GM12878 (cell line): ENCODE measurements at regions not wholly inside any gene's neighbourhood (a gene's known extent, or its start where the extent isn't known, plus 50 kb on each side); places are given as distances from the start of the nearest gene placed in this dataset.
"Not testable (repeated sequence)": the region's sequence is repeated elsewhere in the genome, so short reads cannot be mapped to it uniquely, and the experiment has no call there.

ENCODE experiments used
- ATF3 ChIP-seq: IDR thresholded peaks from 2 replicates; pipeline ENCODE4 v1.6.1; 2011; ENCODE audit warnings: low read depth, mild to moderate bottlenecking, low read length, moderate library complexity, borderline replicate concordance; ENCODE audit errors: extremely low read depth
- CREB1 ChIP-seq: IDR thresholded peaks from 2 replicates; pipeline ENCODE4 v1.6.1; 2012; ENCODE audit warnings: low read depth, mild to moderate bottlenecking, inconsistent platforms
- CTCF ChIP-seq, 3 experiments: IDR thresholded peaks in 2 of 3; conservative IDR thresholded peaks in 1 of 3; 2 replicates each; pipeline ENCODE4 v1.5.1; 2011; ENCODE audit warnings: low read depth in 3 of 3, low read length in 3 of 3, mild to moderate bottlenecking in 3 of 3, control low read depth in 2 of 3, moderate library complexity in 2 of 3, inconsistent platforms in 1 of 3, mixed read lengths in 1 of 3; ENCODE audit not compliant: control insufficient read depth in 2 of 3, insufficient read depth in 1 of 3; ENCODE audit errors: extremely low read depth in 1 of 3
- ELK1 ChIP-seq: IDR thresholded peaks from 2 replicates; pipeline ENCODE4 v1.6.1; 2012; ENCODE audit warnings: low read depth, low read length, improper control_type of control experiment
- FOS ChIP-seq: IDR thresholded peaks from 3 replicates; pipeline ENCODE4 v1.6.1; 2011; ENCODE audit warnings: borderline replicate concordance; ENCODE audit not compliant: insufficient read length; ENCODE audit errors: extremely low read depth
- JUND ChIP-seq: IDR thresholded peaks from 2 replicates; pipeline ENCODE4 v1.6.1; 2012; ENCODE audit warnings: low read depth, mild to moderate bottlenecking, low read length, improper control_type of control experiment, moderate library complexity
- KDM1A ChIP-seq: fragments of 200-600 bp; sonication (generic); IDR thresholded peaks from 2 replicates; pipeline ENCODE4 v1.6.1; 2016; ENCODE audit warnings: borderline replicate concordance
- LARP7 ChIP-seq: fragments of 450-650 bp; IDR thresholded peaks from 2 replicates; pipeline ENCODE4 v1.6.1; 2017; ENCODE audit warnings: mild to moderate bottlenecking
- MTA3 ChIP-seq: IDR thresholded peaks from 2 replicates; pipeline ENCODE4 v1.6.1; 2012; ENCODE audit warnings: low read length, inconsistent platforms, borderline replicate concordance
- MYC ChIP-seq: IDR thresholded peaks from 2 replicates; pipeline ENCODE4 v1.6.1; 2011; ENCODE audit warnings: mild to moderate bottlenecking, low read length, moderate library complexity, inconsistent platforms; ENCODE audit not compliant: insufficient read depth, insufficient replicate concordance, insufficient read length, severe bottlenecking
- POLR2A ChIP-seq: IDR thresholded peaks from 2 replicates; pipeline ENCODE4 v1.6.1; 2011; ENCODE audit warnings: low read depth, mild to moderate bottlenecking, low read length
- POLR2AphosphoS5 ChIP-seq: IDR thresholded peaks from 2 replicates; pipeline ENCODE4 v1.6.1; 2011; ENCODE audit warnings: mild to moderate bottlenecking, low read length, inconsistent platforms
- PRDM15 ChIP-seq: fragments of 450-650 bp; formaldehyde crosslinking; IDR thresholded peaks from 2 replicates; pipeline ENCODE4 v1.4.0; 2020; ENCODE audit warnings: mild to moderate bottlenecking, moderate library complexity
- TCF12 ChIP-seq: IDR thresholded peaks from 2 replicates; pipeline ENCODE4 v1.6.1; 2011; ENCODE audit warnings: low read depth, mild to moderate bottlenecking, low read length

GRCh38 chr1:146863799-146864319, 74.3 kb upstream of the NBPF12 start:
- TF ChIP-seq ATF3; MTA3; POLR2AphosphoS5; TCF12; LARP7; MYC; CTCF (IDR thresholded peaks at IDR 0.05 in 2 of 3, conservative IDR thresholded peaks at IDR 0.05 in 1 of 3; ENCODE audit: control insufficient read depth in 2 of 3, extremely low read depth in 1 of 3, insufficient read depth in 1 of 3, low read depth in 3 of 3, low read length in 3 of 3); JUND; CREB1; KDM1A; ELK1; POLR2A; FOS; PRDM15 (CRISPR knock-in tag): not testable (repeated sequence)
